Right lung (tissue), 2 donors: ENCODE measurements at regions not wholly inside any gene's neighbourhood (a gene's known extent, or its start where the extent isn't known, plus 50 kb on each side); places are given as distances from the start of the nearest gene placed in this dataset.
"Not testable (repeated sequence)": the region's sequence is repeated elsewhere in the genome, so short reads cannot be mapped to it uniquely, and the experiment has no call there.

ENCODE experiments used
- DNase-seq, 2 donors: peaks; one replicate each; pipeline ENCODE4 v3.0.0-alpha.2; 2013

GRCh38 chr2:87349006-87349405 lies 327.4 kb upstream of the PLGLB1 start:
- DNase-seq, result not testable (repeated sequence)

DNA sequence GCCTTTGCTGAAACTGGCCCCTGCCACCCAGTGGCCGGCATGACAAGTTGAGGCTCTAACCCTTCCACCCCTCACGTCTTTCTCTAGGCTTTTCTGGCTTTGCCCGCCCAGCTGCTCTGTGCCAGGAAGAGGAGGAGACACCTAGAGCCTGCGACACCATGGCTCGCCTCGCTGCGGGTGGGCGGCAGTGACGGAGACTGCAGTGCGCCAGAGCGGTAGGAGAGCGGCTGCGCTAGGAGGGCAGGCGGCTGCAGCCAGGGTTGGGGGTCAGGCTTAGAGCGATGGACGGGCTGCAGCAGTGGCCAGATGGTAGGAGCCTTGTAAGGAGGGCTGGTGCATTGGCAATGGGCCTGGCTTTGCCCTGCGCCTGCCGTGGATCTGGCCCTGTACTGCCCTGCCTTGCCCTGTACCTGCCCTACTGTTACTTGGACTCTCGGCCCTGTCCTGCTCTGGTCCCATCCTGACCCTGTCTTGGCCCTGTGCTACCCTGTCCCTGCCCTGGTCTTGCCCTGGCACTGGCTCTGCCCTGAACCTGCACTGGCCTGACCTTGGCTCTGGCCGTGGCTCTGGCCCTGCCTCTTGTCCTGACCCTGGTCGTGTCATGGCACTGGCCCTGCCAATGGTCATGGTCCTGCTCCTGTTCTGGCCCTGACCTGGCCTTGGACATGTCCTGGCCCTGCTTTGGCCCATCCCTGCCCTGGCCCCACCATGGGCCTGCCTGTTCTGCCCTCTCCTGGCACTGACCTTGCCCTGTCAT lies 330.7 kb upstream of the PLGLB1 start:
- DNase-seq, result not testable (repeated sequence)

DNA sequence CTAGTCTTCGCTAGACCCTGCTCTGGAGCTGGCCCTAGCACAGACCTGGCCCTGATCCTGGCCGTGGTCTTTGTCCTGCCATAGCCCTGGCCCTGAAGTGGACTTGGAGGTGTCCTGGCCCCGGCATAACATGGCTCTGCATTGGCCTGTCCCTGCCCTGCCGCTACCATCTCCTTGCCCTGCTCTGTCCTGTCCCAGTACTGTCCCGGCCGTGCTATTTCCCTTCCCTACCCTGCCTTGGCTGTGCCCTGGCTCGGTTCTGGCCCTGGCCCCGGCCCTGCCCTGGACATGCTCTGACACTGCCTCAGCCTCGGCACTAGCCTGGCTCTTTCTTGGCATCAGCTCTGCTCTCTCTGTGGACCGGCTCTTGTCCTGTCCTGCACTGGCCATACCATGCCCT lies 331.8 kb upstream of the PLGLB1 start:
- DNase-seq, result not testable (repeated sequence)

DNA sequence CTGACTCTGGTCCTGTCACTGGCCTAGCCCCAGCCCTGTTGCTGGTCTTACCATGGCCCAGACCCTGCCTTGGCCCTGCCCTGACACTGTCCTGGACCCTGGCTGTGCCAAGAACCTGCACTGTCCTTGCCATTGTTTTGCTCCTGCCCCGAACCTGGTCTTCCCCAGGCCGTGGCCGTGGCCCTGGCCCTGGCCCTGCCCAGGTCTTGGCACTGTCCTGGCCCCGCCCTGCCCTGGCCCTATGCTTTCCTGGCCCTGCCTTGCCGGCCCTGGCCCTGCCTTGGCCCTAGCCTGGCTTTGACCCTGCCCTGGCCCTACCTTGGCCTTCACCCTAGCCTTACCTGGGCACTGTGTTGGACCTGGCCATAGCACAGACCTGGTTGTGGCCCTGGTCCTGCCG lies 332.5 kb upstream of the PLGLB1 start:
- DNase-seq, result not testable (repeated sequence)

DNA sequence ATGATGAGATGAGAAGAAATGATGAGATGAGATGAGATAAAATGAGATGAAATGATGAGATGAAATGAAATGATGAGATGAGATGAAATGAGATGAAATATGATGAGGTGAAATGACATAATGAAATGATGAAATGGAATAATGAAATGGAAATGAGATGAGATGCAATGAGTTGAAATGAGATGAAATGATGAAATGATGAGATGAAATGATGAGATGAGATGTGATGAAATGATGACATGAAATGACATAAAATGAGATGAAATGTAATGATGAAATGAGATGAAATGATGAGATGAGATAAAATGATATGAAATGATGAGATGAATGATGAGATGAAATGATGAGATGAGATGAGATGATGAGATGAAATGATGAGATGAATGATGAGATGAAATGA lies 338.6 kb upstream of the PLGLB1 start:
- not testable (repeated sequence) for DNase-seq

- not testable (repeated sequence) for DNase-seq
These were observed 339.3 kb upstream of the PLGLB1 start for GRCh38 chr2:87360927-87361326.

DNA sequence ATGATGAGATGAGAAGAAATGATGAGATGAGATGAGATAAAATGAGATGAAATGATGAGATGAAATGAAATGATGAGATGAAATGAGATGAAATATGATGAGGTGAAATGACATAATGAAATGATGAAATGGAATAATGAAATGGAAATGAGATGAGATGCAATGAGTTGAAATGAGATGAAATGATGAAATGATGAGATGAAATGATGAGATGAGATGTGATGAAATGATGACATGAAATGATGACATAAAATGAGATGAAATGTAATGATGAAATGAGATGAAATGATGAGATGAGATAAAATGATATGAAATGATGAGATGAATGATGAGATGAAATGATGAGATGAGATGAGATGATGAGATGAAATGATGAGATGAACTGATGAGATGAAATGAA lies 340.2 kb upstream of the PLGLB1 start:
- not testable (repeated sequence) for DNase-seq

GRCh38 chr2:87364379-87364778 lies 342.7 kb upstream of the PLGLB1 start:
- not testable (repeated sequence) for DNase-seq

GRCh38 chr2:87365038-87365437 lies 343.4 kb upstream of the PLGLB1 start:
- DNase-seq, result not testable (repeated sequence)

DNA sequence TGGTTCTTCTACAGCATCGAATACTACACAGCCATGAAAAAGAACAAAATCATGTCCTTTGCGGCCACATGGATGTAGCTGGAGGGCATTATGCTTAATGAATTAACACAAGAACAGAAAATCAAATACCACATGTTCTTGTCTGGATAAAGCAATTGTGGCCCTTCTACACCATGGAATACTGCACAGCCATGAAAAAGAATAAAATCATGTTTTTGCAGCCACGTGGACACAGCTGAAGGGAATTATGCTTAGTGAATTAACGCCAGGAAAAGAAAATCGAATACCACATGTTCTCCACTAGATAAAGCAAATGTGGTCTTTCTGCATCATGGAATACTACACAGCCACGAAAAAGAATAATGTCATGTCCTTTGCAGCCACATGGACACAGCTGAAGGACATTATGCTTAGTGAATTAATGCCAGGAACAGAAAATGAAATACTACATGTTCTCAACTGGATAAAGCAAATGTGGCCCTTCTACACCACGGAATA lies 361.8 kb upstream of the PLGLB2 start:
- not testable (repeated sequence) for DNase-seq

DNA sequence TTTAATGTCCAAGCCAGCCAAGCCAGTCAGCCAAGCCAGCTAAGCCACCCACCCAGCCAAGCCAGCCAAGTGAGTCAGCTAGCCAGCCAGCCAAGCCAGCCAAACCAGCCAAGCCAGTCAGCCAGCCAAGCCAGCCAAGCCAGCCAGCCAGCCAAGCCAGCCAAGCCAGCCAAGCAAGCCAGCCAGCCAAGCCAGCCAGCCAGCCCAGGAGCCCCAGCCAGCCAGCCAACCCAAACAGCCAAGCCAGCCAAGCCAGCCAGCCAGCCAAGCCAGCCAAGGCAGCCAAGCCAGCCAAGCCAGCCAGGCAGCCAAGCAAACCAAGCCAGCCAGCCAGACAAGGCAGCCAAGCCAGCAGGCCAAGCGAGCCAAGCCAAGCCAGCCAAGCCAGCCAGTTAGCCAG lies 352.1 kb upstream of the PLGLB2 start:
- not testable (repeated sequence) for DNase-seq

GRCh38 chr2:87396551-87397265 lies 351.2 kb upstream of the PLGLB2 start:
- DNase-seq, result not testable (repeated sequence)

DNA sequence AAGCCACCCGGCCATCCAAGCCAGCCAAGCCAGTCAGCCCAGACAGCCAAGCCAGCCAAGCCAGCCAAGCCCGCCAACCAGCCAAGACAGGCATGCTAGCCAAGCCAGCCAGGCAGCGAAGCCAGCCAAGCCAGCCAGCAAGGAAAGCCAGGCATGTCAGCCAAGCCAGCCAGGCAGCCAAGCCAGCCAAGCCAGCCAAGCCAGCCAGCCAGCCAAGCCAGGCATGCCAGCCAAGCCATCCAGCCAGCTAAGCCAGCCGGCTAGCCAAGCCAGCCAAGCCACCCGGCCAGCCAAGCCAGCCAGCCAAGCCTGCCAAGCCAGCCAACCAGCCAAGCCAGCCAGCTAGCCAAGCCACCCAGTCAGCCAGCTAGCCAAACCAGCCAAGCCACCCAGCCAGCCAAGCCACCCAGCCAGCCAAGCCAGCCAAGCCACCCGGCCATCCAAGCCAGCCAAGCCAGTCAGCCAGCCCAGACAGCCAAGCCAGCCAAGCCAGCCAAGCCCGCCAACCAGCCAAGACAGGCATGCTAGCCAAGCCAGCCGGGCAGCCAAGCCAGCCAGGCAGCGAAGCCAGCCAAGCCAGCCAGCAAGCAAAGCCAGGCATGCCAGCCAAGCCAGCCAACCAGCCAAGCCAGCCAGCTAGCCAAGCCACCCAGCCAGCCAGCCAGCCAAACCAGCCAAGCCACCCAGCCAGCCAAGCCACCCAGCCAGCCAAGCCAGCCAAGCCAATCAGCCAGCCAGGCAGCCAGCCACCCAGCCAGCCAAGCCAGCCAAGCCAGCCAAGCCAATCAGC lies 350.4 kb upstream of the PLGLB2 start:
- DNase-seq, result not testable (repeated sequence)

- not testable (repeated sequence) for DNase-seq
These were observed 349.2 kb upstream of the PLGLB2 start for GRCh38 chr2:87398567-87399305.

DNA sequence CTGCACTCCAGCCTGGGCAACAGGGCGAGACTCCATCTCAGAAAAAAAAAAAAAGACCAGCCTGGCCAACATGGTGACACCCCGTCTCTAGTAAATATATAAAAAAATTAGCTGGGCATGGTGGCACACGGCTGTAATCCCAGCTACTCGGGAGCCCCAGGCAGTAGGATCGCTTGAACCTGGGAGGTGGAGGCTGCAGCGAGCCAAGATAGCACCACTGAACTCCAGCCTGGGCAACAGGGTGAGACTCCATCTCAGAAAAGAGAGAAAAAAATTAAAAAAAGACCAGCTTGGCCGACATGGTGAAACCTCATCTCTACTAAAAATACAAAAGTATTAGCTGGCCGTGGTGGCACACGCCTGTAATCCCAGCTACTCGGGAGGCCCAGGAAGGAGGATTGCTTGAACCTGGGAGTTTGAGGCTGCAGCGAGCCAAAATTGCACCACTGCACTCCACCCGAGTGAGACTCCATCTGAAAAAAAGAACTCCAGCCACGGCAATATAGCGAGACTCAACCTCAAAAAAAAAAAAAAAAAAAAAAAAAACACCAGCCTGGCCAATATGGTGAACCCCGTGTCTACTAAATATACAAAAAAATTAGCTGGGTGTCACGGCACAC lies 346.1 kb upstream of the PLGLB2 start:
- no peak for DNase-seq

GRCh38 chr2:87403893-87404175 lies 344.1 kb upstream of the PLGLB2 start:
- no peak for DNase-seq

- not testable (repeated sequence) for DNase-seq
These were observed 343.3 kb upstream of the PLGLB2 start for GRCh38 chr2:87404411-87405255.

DNA sequence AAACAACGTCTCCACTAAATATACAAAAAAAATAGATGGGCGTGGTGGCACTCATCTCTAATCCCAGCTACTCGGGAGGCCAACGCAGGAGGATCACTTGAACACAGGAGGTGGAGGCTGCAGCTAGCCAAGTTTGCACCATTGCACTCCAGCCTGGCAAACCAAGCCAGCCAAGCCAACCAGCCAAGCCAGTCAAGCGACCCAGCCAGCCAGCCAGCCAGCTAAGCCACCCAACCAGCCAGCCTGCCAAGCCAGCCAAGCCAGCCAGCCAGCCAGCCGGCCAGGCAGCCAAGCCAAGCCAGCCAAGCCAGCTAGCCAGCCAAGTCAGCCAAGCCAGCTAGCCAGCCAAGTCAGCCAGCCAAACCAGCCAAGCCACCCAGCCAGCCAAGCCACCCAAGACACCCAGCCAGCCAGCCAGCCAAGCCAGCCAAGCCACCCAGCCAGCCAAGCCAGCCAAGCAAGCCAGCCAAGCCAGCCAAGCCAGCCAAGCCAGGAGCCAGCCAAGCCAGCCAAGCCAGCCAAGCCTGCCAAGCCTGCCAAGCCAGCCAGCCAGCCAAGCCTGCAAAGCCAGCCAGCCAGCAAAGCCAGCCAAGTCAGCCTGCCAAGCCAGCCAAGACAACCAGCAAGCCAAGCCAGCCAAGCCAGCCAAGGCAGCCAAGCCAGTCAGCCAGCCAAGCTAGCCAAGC lies 342.2 kb upstream of the PLGLB2 start:
- DNase-seq, result not testable (repeated sequence)

DNA sequence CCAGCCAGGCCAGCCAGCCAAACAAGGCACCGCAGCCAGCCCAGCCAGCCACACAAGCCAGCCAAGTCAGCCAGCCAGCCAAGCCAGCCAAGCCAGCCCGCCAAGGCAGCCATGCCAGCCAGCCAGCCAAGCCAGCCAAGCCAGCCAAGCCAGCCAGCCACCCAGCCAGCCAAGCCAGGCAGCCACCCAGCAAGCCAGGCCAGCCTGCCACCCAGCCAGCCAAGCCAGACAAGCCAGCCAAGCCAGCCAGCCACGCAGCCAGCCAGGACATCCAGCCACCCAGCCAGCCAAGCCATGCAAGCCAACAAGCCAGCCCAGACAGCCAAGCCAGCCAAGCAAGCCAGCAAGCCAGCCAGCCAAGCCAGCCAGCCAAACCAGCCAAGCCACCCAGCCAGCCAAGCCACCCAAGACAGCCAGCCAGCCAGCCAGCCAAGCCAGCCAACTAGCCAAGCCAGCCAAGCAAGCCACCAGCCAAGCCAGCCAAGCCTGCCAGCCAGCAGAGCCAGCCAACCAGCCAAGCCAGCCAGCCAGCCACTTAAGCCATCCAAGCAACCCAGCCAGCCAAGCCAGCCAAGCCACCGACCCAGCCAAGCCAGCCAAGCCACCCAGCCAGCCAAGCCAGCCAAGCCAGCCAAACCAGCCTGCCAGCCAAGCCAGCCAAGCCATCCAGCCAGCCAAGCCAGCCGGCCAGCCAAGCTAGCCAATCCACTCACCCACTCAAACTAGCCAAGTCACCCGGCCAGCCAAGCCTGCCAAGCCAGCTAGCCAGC lies 341.3 kb upstream of the PLGLB2 start:
- DNase-seq, result not testable (repeated sequence)
